Caco-2 (cell line): ENCODE measurements at regions not wholly inside any gene's neighbourhood (a gene's known extent, or its start where the extent isn't known, plus 50 kb on each side); places are given as distances from the start of the nearest gene placed in this dataset.

ENCODE experiments used
- BruUV-seq: library from RNA; stranded (reverse); fragments of 400-500 nt; replicated peaks from 2 replicates; lab custom pipeline; 2021; lab: Mats Ljungman, UMichigan
- CTCF ChIA-PET: fragments of 300-600 bp; sonication (Branson Sonifier 250); formaldehyde crosslinking; loops from one replicate; lab custom pipeline; 2022; ENCODE audit warnings: antibody characterized with exemption; lab: Charles Lee
- POLR2A ChIA-PET: fragments of 300-600 bp; sonication (Branson Sonifier 250); formaldehyde crosslinking; loops from one replicate; lab custom pipeline; 2022; ENCODE audit warnings: antibody characterized with exemption; lab: Charles Lee
- DNase-seq, 2 experiments: peaks; one replicate each; pipeline versions ENCODE4 v3.0.0 to v3.0.0-alpha.2; 2020 to 2022
- H3K27me3 ChIP-seq: replicated peaks from 2 replicates; pipeline ENCODE4 v1.6.0; 2011; ENCODE audit warnings: low read length; ENCODE audit not compliant: control insufficient read depth, insufficient read depth
- H3K36me3 ChIP-seq: 2 replicates; pipeline ENCODE4 v1.5.1; 2011; ENCODE audit warnings: low read length; ENCODE audit not compliant: control insufficient read depth, insufficient read depth
- H3K4me1 ChIP-seq: fragments of 250-450 bp; sonication (Bioruptor Pico); 2 replicates; pipeline ENCODE4 v1.5.1; 2020; ENCODE audit warnings: mild to moderate bottlenecking
- H3K4me3 ChIP-seq: 2 replicates; pipeline ENCODE4 v1.5.1; 2011; ENCODE audit warnings: low read depth, mild to moderate bottlenecking, control low read depth, low read length
- H3K9me3 ChIP-seq: fragments of 250-450 bp; sonication (Bioruptor Pico); 2 replicates; pipeline ENCODE4 v1.5.1; 2020; ENCODE audit warnings: mild to moderate bottlenecking, moderate library complexity
- H3K27ac Mint-ChIP-seq: one replicate; pipeline ENCODE4 v1.8.0; 2022; ENCODE audit warnings: mixed read lengths; ENCODE audit not compliant: unreplicated experiment
- H3K27me3 Mint-ChIP-seq: one replicate; pipeline ENCODE4 v1.8.0; 2022; ENCODE audit warnings: mixed read lengths; ENCODE audit not compliant: insufficient read depth, unreplicated experiment
- H3K36me3 Mint-ChIP-seq: one replicate; pipeline ENCODE4 v1.8.0; 2022; ENCODE audit warnings: mild to moderate bottlenecking, mixed read lengths; ENCODE audit not compliant: insufficient read depth, unreplicated experiment
- H3K4me1 Mint-ChIP-seq: one replicate; pipeline ENCODE4 v1.8.0; 2022; ENCODE audit warnings: low read depth, mixed read lengths; ENCODE audit not compliant: unreplicated experiment
- H3K4me3 Mint-ChIP-seq: one replicate; pipeline ENCODE4 v1.8.0; 2022; ENCODE audit warnings: mild to moderate bottlenecking, moderate library complexity, mixed read lengths; ENCODE audit not compliant: unreplicated experiment
- H3K9me3 Mint-ChIP-seq: one replicate; pipeline ENCODE4 v1.8.0; 2022; ENCODE audit warnings: mixed read lengths; ENCODE audit not compliant: unreplicated experiment
- intact Hi-C: fragments of 100-400 bp; cut with micrococcal nuclease; formaldehyde crosslinking; loops from one replicate; pipeline ENCODE4 v1.10.0; 2022; ENCODE audit not compliant: unreplicated experiment
- TF ChIP-seq, protein P1 (sequence below), 2 experiments: fragments of 200-600 bp in 1 of 2; IDR thresholded peaks; 1 replicate in 1 of 2; 2 replicates in 1 of 2; pipeline versions ENCODE4 v1.5.1 to v1.8.0; 2011 to 2022; ENCODE audit warnings: antibody characterized with exemption in 1 of 2, control low read depth in 1 of 2, inconsistent platforms in 1 of 2, low read depth in 1 of 2, low read length in 1 of 2, mild to moderate bottlenecking in 1 of 2, moderate library complexity in 1 of 2; ENCODE audit not compliant: insufficient read depth in 1 of 2, severe bottlenecking in 1 of 2, unreplicated experiment in 1 of 2

DNA sequence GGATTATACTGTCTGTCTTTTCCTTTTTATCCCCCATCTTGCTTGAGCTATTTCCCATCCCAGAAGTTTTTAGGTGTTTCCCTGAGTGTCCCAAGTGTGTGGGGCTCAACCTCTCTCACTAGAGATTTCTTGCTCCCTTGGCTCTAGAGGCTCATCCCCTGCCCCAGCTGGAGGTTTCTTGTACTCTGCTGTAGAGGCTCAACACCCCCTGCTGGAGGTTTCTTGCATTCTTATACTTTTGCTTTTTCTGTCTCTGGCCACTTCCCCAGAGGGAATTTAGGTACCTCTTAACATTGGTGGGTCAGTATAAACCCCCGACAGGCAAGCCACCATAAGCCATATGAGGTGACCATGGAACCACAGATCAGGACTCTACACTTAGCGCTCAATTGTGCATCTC, 114.2 kb upstream of the FAM3C start:
- no peak overlapping the region for H3K4me3 Mint-ChIP-seq
- BruUV-seq: no TSS peak
- H3K4me1 Mint-ChIP-seq: no peaks in the 10 kb centered on the region
- Histone ChIP-seq H3K27me3 (no peaks in the 10 kb centered on the region), H3K4me1 (no peaks in the 10 kb centered on the region), H3K36me3 (no peaks in the 10 kb centered on the region), H3K9me3 (peaks cover 21% of the 10 kb centered on the region), H3K4me3 (no peak overlapping the region)
- H3K27me3 Mint-ChIP-seq: no peaks in the 10 kb centered on the region
- no peaks in the 10 kb centered on the region for H3K36me3 Mint-ChIP-seq
- ChIA-PET POLR2A (no interaction called here), CTCF (no interaction called here)
- TF ChIP-seq, protein P1, sequence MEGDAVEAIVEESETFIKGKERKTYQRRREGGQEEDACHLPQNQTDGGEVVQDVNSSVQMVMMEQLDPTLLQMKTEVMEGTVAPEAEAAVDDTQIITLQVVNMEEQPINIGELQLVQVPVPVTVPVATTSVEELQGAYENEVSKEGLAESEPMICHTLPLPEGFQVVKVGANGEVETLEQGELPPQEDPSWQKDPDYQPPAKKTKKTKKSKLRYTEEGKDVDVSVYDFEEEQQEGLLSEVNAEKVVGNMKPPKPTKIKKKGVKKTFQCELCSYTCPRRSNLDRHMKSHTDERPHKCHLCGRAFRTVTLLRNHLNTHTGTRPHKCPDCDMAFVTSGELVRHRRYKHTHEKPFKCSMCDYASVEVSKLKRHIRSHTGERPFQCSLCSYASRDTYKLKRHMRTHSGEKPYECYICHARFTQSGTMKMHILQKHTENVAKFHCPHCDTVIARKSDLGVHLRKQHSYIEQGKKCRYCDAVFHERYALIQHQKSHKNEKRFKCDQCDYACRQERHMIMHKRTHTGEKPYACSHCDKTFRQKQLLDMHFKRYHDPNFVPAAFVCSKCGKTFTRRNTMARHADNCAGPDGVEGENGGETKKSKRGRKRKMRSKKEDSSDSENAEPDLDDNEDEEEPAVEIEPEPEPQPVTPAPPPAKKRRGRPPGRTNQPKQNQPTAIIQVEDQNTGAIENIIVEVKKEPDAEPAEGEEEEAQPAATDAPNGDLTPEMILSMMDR (IDR thresholded peaks at IDR 0.05; ENCODE audit: insufficient read depth in 1 of 2, low read depth in 1 of 2, low read length in 1 of 2, severe bottlenecking in 1 of 2, unreplicated experiment in 1 of 2): no peak
- intact Hi-C loops: loop anchor here (1.0 kb wide), 1 partner anchor 144 kb away; no protein-coding TSS in a partner anchor
- H3K9me3 Mint-ChIP-seq: peaks cover 50% of the 10 kb centered on the region
- H3K27ac Mint-ChIP-seq: no peak overlapping the region
- DNase-seq: peak in 1 of 2 experiments; percentile 13

DNA sequence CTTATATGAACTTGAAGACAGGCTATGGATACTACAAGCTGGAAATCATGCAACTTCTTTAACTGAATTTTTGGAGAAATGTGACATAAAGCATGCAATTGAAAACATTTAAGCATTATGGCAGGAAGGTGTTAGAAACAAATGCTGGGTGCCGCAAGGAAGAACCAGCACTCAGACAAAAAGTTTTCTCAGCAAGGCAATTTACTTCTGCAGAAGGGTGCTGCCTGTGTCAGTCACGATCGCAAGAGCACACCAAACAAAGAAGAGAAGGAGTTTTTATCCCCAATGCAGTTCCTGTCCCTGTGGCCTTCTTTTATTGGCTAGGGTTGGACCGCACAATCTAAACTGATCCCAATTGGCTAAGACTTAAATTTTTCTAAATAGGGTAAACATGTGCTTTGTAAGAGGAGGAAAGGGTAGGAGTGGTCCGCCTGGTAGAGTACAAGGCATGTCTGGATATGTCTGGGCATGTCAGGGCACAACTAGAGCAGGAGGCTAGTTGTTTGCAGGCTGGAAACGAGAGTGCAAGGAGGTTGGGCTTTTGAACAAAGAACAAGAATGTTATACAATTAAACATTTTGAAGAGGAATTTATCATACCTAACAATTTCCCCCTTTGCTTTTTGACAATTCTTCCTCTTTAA, 109.6 kb upstream of the FAM3C start:
- Mint-ChIP-seq H3K9me3 (peaks cover 61% of the 10 kb centered on the region), H3K27me3 (no peaks in the 10 kb centered on the region), H3K27ac (no peak overlapping the region), H3K4me1 (no peaks in the 10 kb centered on the region), H3K4me3 (no peak overlapping the region), H3K36me3 (no peaks in the 10 kb centered on the region)
- BruUV-seq: no TSS peak
- Histone ChIP-seq H3K4me3 (no peak overlapping the region), H3K9me3 (peaks cover 19% of the 10 kb centered on the region), H3K4me1 (no peaks in the 10 kb centered on the region), H3K27me3 (no peaks in the 10 kb centered on the region), H3K36me3 (no peaks in the 10 kb centered on the region)
- TF ChIP-seq, protein P1 (IDR thresholded peaks at IDR 0.05; ENCODE audit: insufficient read depth in 1 of 2, low read depth in 1 of 2, low read length in 1 of 2, severe bottlenecking in 1 of 2, unreplicated experiment in 1 of 2): no peak
- intact Hi-C loops: no loop called here
- POLR2A ChIA-PET: no interaction called here
- CTCF ChIA-PET: no interaction called here
- DNase-seq: no peak

DNA sequence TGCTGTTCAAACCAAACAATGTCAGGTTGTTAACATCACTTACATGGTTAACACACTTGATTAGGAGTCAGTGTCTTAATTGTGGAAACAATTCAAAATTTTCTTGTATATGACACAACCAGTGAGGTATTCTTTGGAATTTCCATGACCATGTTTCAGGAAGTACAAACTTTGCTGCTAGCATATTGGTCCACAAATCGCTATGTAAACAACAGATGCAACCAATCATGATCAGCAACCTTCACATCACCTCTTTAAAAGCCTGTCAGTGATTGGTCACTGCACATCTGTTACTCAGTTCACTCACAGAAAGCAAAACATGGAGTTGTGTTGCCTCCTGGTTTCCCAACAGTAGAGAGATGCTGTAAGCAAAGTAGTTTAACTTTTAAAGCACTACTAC, 108.9 kb upstream of the FAM3C start:
- ChIA-PET POLR2A (no interaction called here), CTCF (no interaction called here)
- Mint-ChIP-seq H3K27me3 (no peaks in the 10 kb centered on the region), H3K36me3 (no peaks in the 10 kb centered on the region), H3K4me1 (no peaks in the 10 kb centered on the region), H3K9me3 (peaks cover 55% of the 10 kb centered on the region), H3K27ac (no peak overlapping the region), H3K4me3 (no peak overlapping the region)
- intact Hi-C loops: no loop called here
- peaks cover 15% of the 10 kb centered on the region for H3K9me3 ChIP-seq
- no TSS peak for BruUV-seq
- H3K4me3 ChIP-seq: no peak overlapping the region
- no peaks in the 10 kb centered on the region for H3K27me3 ChIP-seq
- H3K36me3 ChIP-seq: no peaks in the 10 kb centered on the region
- no peak for DNase-seq
- TF ChIP-seq, protein P1 (IDR thresholded peaks at IDR 0.05; ENCODE audit: insufficient read depth in 1 of 2, low read depth in 1 of 2, low read length in 1 of 2, severe bottlenecking in 1 of 2, unreplicated experiment in 1 of 2): no peak
- H3K4me1 ChIP-seq: no peaks in the 10 kb centered on the region
